ENCODE measurements at regions not wholly inside any gene's neighbourhood (a gene's known extent, or its start where the extent isn't known, plus 50 kb on each side); places are given as distances from the start of the nearest gene placed in this dataset.
"Not testable (repeated sequence)": the region's sequence is repeated elsewhere in the genome, so short reads cannot be mapped to it uniquely, and the experiment has no call there.

GRCh38 chr7:66502230-66503035 lies 126.2 kb upstream of the KCTD7 start:
- DNase-seq (ENCODE audit: low read depth in 2 of 2) = no peak

- no peak for DNase-seq (ENCODE audit: low read depth in 2 of 2)
These were observed 125.7 kb upstream of the KCTD7 start for GRCh38 chr7:66503036-66503370.

GRCh38 chr7:66503551-66504031 lies 125.1 kb upstream of the KCTD7 start:
- DNase-seq (ENCODE audit: low read depth in 2 of 2) = no peak

GRCh38 chr7:66504131-66504530 lies 124.5 kb upstream of the KCTD7 start:
- DNase-seq (ENCODE audit: low read depth in 2 of 2) = no peak

- no peak for DNase-seq (ENCODE audit: low read depth in 2 of 2)
These were observed 123.7 kb upstream of the KCTD7 start for GRCh38 chr7:66505009-66505408.

GRCh38 chr7:66505531-66506451 lies 122.9 kb upstream of the KCTD7 start:
- DNase-seq (ENCODE audit: low read depth in 2 of 2) = no peak

- DNase-seq (ENCODE audit: low read depth in 2 of 2) = not testable (repeated sequence)
These were observed 122.0 kb upstream of the KCTD7 start for GRCh38 chr7:66506703-66507102.

- DNase-seq (ENCODE audit: low read depth in 2 of 2) = no peak
These were observed 120.9 kb upstream of the KCTD7 start for GRCh38 chr7:66507764-66508296.

- DNase-seq (ENCODE audit: low read depth in 2 of 2) = no peak
These were observed 120.2 kb upstream of the KCTD7 start for GRCh38 chr7:66508431-66508830.

GRCh38 chr7:66514050-66514449 lies 114.6 kb upstream of the KCTD7 start:
- DNase-seq (ENCODE audit: low read depth in 2 of 2) = no peak

- no peak for DNase-seq (ENCODE audit: low read depth in 2 of 2)
These were observed 111.3 kb upstream of the KCTD7 start for GRCh38 chr7:66517212-66517909.

- no peak for DNase-seq (ENCODE audit: low read depth in 2 of 2)
These were observed 110.5 kb upstream of the KCTD7 start for GRCh38 chr7:66518151-66518691.

- DNase-seq (ENCODE audit: low read depth in 2 of 2) = no peak
These were observed 107.0 kb upstream of the KCTD7 start for GRCh38 chr7:66521675-66522074.

GRCh38 chr7:66522518-66522917 lies 106.2 kb upstream of the KCTD7 start:
- no peak for DNase-seq (ENCODE audit: low read depth in 2 of 2)

GRCh38 chr7:66523409-66523808 lies 105.3 kb upstream of the KCTD7 start:
- no peak for DNase-seq (ENCODE audit: low read depth in 2 of 2)

- DNase-seq (ENCODE audit: low read depth in 2 of 2) = no peak
These were observed 103.9 kb upstream of the KCTD7 start for GRCh38 chr7:66524738-66525137.

GRCh38 chr7:66526782-66527181 lies 101.9 kb upstream of the KCTD7 start:
- not testable (repeated sequence) for DNase-seq (ENCODE audit: low read depth in 2 of 2)

- DNase-seq (ENCODE audit: low read depth in 2 of 2) = no peak
These were observed 100.0 kb upstream of the KCTD7 start for GRCh38 chr7:66528652-66529051.

- no peak for DNase-seq (ENCODE audit: low read depth in 2 of 2)
These were observed 98.6 kb upstream of the KCTD7 start for GRCh38 chr7:66529883-66530610.

GRCh38 chr7:66535414-66536329 lies 93.0 kb upstream of the KCTD7 start:
- DNase-seq (ENCODE audit: low read depth in 2 of 2) = no peak
